Stimulated activated memory B cell treated with anti-CD40 and anti-IgM and Interleukin-4, amounts not matched to agents 10 μg/mL and 1 μg/mL and 100 μg/mL, for 72 hours (primary cell): ENCODE measurements at regions not wholly inside any gene's neighbourhood (a gene's known extent, or its start where the extent isn't known, plus 50 kb on each side); places are given as distances from the start of the nearest gene placed in this dataset.
A peak's percentile ranks its signal among the peaks of the same experiment; 100 is the strongest.
"Not testable (repeated sequence)": the region's sequence is repeated elsewhere in the genome, so short reads cannot be mapped to it uniquely, and the experiment has no call there.

Experiments
- ATAC-seq: fragments of 150-1000 bp; cut with Tn5 transposase; 2 replicates; pipeline ENCODE4 v1.10.0; 2021
- H3K27ac Mint-ChIP-seq: one replicate; pipeline ENCODE4 v1.8.0; 2022; ENCODE audit warnings: mild to moderate bottlenecking, mixed read lengths
- H3K27me3 Mint-ChIP-seq: one replicate; pipeline ENCODE4 v1.8.0; 2022; ENCODE audit warnings: mixed read lengths
- H3K36me3 Mint-ChIP-seq: one replicate; pipeline ENCODE4 v1.8.0; 2022; ENCODE audit warnings: mixed read lengths
- H3K4me1 Mint-ChIP-seq: one replicate; pipeline ENCODE4 v1.8.0; 2022; ENCODE audit warnings: mixed read lengths
- H3K4me3 Mint-ChIP-seq: one replicate; pipeline ENCODE4 v1.8.0; 2022; ENCODE audit warnings: mild to moderate bottlenecking, moderate library complexity, mixed read lengths
- H3K9me3 Mint-ChIP-seq: one replicate; pipeline ENCODE4 v1.8.0; 2022; ENCODE audit warnings: mixed read lengths

- no peak for ATAC-seq
- Mint-ChIP-seq H3K27ac (no peak overlapping the region), H3K4me1 (no peaks in the 10 kb centered on the region), H3K27me3 (peaks cover 25% of the 10 kb centered on the region), H3K36me3 (no peaks in the 10 kb centered on the region), H3K9me3 (no peaks in the 10 kb centered on the region), H3K4me3 (no peak overlapping the region)
These were observed 566.1 kb downstream of the PTPRU start for GRCh38 chr1:29802181-29803068.

DNA sequence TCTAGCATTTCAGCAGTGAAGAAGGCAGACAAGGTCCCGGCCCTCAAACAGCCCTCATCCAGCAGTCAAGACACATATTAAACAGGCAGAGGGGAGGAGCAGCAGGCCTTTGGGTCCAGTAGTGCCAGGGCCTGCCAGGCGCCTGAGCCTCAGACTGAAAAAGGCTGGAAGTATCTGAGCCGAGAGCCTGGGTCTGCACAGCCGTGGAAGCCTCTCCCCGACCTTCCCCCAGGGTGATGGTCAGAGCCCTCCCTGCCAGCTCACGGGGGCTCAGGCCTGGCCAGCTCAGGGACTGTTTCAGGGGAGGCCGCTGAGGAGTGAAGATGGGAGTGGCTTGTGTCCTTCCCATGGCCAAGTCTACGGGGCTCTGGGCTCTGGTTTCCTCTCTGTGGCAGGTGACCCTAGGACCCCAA is 565.2 kb downstream of the PTPRU start:
- no peak for ATAC-seq
- Mint-ChIP-seq H3K4me3 (no peak overlapping the region), H3K36me3 (no peaks in the 10 kb centered on the region), H3K27ac (no peak overlapping the region), H3K27me3 (peaks cover 25% of the 10 kb centered on the region), H3K9me3 (no peaks in the 10 kb centered on the region), H3K4me1 (no peaks in the 10 kb centered on the region)

DNA sequence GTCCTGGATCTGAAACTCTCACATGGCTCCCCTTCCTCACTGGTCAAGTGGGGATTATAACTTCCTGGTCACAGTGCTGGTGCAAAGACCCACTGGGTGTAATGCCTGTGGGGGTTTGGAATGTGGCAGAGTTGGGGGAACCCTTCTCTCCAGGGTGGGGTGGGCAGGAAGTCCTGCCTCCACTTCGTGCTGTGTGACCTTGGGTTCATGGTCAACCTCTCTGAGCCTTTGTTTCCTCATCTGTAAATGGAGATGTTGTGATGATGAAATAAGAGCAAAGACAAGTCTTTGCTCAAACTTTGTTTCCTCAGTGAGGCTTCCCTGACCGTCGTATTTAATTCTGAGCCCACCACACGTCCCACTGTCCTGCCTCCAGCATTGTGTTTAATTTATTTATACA is 564.7 kb downstream of the PTPRU start:
- peaks cover 25% of the 10 kb centered on the region for H3K27me3 Mint-ChIP-seq
- H3K36me3 Mint-ChIP-seq, result no peaks in the 10 kb centered on the region
- H3K9me3 Mint-ChIP-seq, result no peaks in the 10 kb centered on the region
- no peaks in the 10 kb centered on the region for H3K4me1 Mint-ChIP-seq
- no peak overlapping the region for H3K27ac Mint-ChIP-seq
- ATAC-seq, result no peak
- no peak overlapping the region for H3K4me3 Mint-ChIP-seq

GRCh38 chr1:29800522-29800956 is 564.2 kb downstream of the PTPRU start:
- Mint-ChIP-seq H3K9me3 (peaks cover 3% of the 10 kb centered on the region), H3K4me3 (no peak overlapping the region), H3K27me3 (peaks cover 25% of the 10 kb centered on the region), H3K36me3 (no peaks in the 10 kb centered on the region), H3K4me1 (no peaks in the 10 kb centered on the region), H3K27ac (no peak overlapping the region)
- ATAC-seq, result peak; percentile 15

GRCh38 chr1:29800120-29800519 is 563.8 kb downstream of the PTPRU start:
- peak; percentile 31 for ATAC-seq
- H3K4me3 Mint-ChIP-seq, result no peak overlapping the region
- no peak overlapping the region for H3K27ac Mint-ChIP-seq
- no peaks in the 10 kb centered on the region for H3K36me3 Mint-ChIP-seq
- peaks cover 5% of the 10 kb centered on the region for H3K9me3 Mint-ChIP-seq
- peaks cover 25% of the 10 kb centered on the region for H3K27me3 Mint-ChIP-seq
- no peaks in the 10 kb centered on the region for H3K4me1 Mint-ChIP-seq

DNA sequence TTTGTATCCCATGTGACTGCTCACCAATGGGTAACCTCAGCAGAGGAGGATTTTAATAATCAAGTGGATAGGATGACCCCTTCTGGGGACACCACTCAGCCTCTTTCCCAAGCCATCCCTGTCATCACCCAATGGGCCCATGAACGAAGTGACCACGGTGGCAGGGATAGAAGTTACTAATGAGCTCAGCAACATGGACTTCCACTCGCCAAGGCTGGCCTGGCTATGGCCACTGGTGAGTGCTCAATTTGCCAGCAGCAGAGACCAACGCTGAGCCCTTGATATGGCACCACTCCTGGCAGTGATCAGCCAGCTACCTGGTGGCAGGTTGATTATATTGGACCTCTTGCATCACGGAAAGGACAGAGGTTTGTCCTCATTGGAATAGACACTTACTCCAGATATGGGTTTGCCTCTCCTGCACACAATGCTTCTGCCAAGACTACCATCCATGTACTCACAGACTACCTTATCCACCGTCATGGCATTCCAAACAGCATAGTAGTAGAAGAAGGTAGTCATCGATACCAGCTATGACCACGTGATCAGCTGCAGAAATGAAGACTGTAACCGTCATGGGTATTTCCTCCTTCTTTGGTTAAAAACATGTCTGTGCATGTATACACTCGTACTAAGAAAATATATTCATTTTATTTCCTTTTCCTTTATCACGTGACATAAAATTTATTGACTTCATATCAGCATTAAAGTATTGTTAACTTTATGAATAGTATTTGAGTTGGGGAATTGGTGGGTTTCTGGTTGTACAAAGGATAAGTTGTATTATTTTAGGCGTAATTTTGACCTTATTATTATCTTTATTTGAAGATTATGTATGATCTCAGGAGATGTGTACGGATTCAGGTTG is 562.6 kb downstream of the PTPRU start:
- Mint-ChIP-seq H3K27ac (no peak overlapping the region), H3K36me3 (no peaks in the 10 kb centered on the region), H3K27me3 (peaks cover 17% of the 10 kb centered on the region), H3K4me1 (no peaks in the 10 kb centered on the region), H3K4me3 (no peak overlapping the region), H3K9me3 (peaks cover 8% of the 10 kb centered on the region)
- no peak for ATAC-seq

- H3K27ac Mint-ChIP-seq, H3K9me3 Mint-ChIP-seq, H3K36me3 Mint-ChIP-seq, H3K4me1 Mint-ChIP-seq, ATAC-seq, H3K27me3 Mint-ChIP-seq, H3K4me3 Mint-ChIP-seq: not testable (repeated sequence)
These were observed 560.8 kb downstream of the PTPRU start for GRCh38 chr1:29797125-29797524.

- not testable (repeated sequence) for H3K4me3 Mint-ChIP-seq, H3K36me3 Mint-ChIP-seq, H3K27me3 Mint-ChIP-seq, H3K9me3 Mint-ChIP-seq, H3K27ac Mint-ChIP-seq, H3K4me1 Mint-ChIP-seq, ATAC-seq
These were observed 559.6 kb downstream of the PTPRU start for GRCh38 chr1:29795965-29796364.

DNA sequence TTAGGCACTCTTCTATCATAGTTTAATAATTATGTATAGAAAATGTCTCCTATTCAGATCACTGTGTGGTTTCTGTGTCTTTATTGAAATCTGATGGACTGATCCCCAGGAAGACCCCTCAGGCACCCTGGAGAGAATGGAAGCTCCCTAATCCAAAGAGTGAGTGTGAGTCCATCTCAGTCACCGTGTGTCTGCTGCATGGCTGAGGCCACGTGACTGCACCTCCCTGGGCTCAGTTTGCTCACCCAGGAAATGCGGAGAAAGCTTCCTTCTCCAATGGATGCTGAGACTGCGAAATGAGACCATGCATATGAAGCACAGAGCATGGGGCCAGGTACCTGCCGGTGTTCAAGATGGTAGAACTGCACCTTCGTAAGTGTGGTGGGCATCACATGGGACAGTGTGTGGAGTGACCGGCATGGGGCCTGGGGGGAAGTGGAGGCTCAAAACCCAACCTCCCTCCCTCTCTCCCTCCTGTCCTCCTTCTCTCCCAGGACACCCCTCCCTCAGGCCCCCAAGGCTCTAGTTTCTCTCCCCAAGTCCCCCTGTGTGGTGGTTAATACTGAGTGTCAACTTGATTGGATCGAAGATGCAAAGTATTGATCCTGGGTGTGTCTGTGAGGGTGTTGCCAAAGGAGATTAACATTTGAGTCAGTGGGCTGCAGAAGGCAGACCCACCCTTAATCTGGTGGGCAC is 557.5 kb downstream of the PTPRU start:
- H3K27me3 Mint-ChIP-seq, result no peaks in the 10 kb centered on the region
- H3K4me1 Mint-ChIP-seq, result no peaks in the 10 kb centered on the region
- H3K27ac Mint-ChIP-seq, result no peak overlapping the region

DNA sequence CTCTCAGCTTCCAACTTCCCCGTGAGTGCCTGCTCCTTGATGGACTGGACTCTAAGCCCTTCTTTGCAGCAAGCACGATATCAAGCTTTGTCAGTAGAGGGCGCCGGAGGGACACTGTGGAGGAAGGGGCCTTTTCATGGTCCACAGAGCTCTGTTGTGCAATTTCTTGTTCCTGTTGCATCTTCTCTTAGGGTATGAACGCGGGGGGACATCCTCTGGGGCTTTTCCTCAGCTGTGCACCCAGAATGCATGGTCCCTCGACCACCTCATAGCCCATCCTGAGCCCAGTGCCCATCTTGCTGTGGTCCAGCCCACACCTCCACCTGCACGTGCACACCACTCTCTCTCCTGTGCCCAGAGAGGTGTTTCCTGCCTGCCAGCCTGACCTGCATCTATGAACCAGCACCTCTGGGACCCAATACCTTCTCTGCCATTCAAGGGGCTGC is 556.8 kb downstream of the PTPRU start:
- Mint-ChIP-seq H3K27me3 (no peaks in the 10 kb centered on the region), H3K36me3 (no peaks in the 10 kb centered on the region), H3K27ac (no peak overlapping the region), H3K4me3 (no peak overlapping the region), H3K4me1 (no peaks in the 10 kb centered on the region), H3K9me3 (peaks cover 8% of the 10 kb centered on the region)
- ATAC-seq, result no peak

More for the DNA sequence above, 557.5 kb downstream of the PTPRU start:
- peaks cover 8% of the 10 kb centered on the region for H3K9me3 Mint-ChIP-seq
- no peaks in the 10 kb centered on the region for H3K36me3 Mint-ChIP-seq
- H3K4me3 Mint-ChIP-seq, result no peak overlapping the region
- ATAC-seq, result no peak

- no peaks in the 10 kb centered on the region for H3K4me1 Mint-ChIP-seq
- no peak overlapping the region for H3K27ac Mint-ChIP-seq
- no peak for ATAC-seq
- peaks cover 2% of the 10 kb centered on the region for H3K9me3 Mint-ChIP-seq
- no peak overlapping the region for H3K4me3 Mint-ChIP-seq
- H3K36me3 Mint-ChIP-seq, result no peaks in the 10 kb centered on the region
- peaks cover 12% of the 10 kb centered on the region for H3K27me3 Mint-ChIP-seq
These were observed 553.6 kb downstream of the PTPRU start for GRCh38 chr1:29789910-29790247.

- no peak overlapping the region for H3K27ac Mint-ChIP-seq
These were observed 553.0 kb downstream of the PTPRU start for GRCh38 chr1:29789221-29789909.

DNA sequence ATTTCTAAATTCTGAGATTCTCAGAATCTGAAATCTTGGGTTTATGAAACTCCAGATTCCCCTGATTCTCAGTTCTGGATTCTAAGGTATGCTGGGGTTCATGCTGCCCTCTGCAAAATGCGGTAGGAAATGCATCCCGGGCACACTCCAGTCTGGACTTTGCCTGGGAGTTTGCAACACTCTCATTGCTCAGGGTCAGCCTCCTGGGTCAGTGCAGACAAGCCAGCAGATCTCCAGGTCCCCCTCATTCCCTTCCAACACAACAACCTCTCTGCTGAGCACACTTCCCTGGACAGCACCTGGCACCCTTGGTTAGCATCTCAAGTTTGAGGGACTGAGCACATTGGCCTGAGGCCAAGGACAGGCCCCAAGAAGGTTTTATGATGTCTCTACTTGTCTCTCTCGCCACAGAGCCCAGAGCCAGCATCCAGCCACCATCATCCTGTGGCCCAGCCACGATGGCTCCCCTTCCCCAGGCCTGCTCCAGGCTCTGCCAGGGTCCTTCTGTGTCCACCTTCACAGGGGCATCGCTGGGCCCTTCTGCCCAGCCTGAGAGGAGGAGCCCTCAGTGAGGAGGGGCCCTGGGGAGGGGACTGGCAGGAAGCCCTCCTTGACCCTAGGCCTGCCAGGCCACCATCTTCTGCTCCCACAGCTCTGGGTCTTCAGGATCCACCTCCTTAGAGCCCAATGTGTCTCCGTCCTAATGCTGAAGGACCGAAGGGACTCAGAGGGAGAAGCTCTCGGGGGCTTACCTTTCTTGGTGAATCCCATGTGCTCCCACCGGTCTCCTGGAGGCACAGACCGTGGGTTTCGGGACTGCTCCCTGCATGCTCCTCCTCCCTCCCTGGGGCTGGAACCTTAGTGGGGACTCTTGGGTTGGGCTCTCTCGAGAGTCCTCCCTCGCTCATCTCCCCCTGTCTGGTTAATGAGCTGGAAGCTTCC is 550.7 kb downstream of the PTPRU start:
- no peak for ATAC-seq
- Mint-ChIP-seq H3K4me1 (no peaks in the 10 kb centered on the region), H3K9me3 (no peaks in the 10 kb centered on the region), H3K27ac (no peak overlapping the region), H3K4me3 (no peak overlapping the region), H3K27me3 (peaks cover 22% of the 10 kb centered on the region), H3K36me3 (no peaks in the 10 kb centered on the region)

More at GRCh38 chr1:29789221-29789909, 553.0 kb downstream of the PTPRU start:
- no peak for ATAC-seq
- H3K36me3 Mint-ChIP-seq, result no peaks in the 10 kb centered on the region
- H3K4me1 Mint-ChIP-seq, result no peaks in the 10 kb centered on the region
- no peak overlapping the region for H3K4me3 Mint-ChIP-seq
- H3K27me3 Mint-ChIP-seq, result peaks cover 17% of the 10 kb centered on the region
- H3K9me3 Mint-ChIP-seq, result no peaks in the 10 kb centered on the region

GRCh38 chr1:29786195-29786594 is 549.9 kb downstream of the PTPRU start:
- H3K27me3 Mint-ChIP-seq, result peaks cover 27% of the 10 kb centered on the region
- no peak overlapping the region for H3K27ac Mint-ChIP-seq

More at GRCh38 chr1:29786195-29786594, 549.9 kb downstream of the PTPRU start:
- H3K9me3 Mint-ChIP-seq, result no peaks in the 10 kb centered on the region
- ATAC-seq, result no peak
- H3K36me3 Mint-ChIP-seq, result no peaks in the 10 kb centered on the region
- H3K4me1 Mint-ChIP-seq, result no peaks in the 10 kb centered on the region
- no peak overlapping the region for H3K4me3 Mint-ChIP-seq
